Spleen (tissue), 7 donors: ENCODE measurements at regions not wholly inside any gene's neighbourhood (a gene's known extent, or its start where the extent isn't known, plus 50 kb on each side); places are given as distances from the start of the nearest gene placed in this dataset.

Experiments used
- CTCF ChIP-seq, 11 experiments: fragments of 200-600 bp in 7 of 11; fragments of 450-650 bp in 4 of 11; sonication (generic) in 4 of 11; IDR thresholded peaks in 8 of 11; conservative IDR thresholded peaks in 3 of 11; 1 replicate in 7 of 11; 2 replicates in 4 of 11; pipeline versions ENCODE4 v1.4.0 to v1.8.0; 2016 to 2021; ENCODE audit warnings: antibody characterized with exemption in 11 of 11, inconsistent platforms in 4 of 11, mild to moderate bottlenecking in 1 of 11
- POLR2AphosphoS5 ChIP-seq, 3 donors: sonication (generic); formaldehyde crosslinking; IDR thresholded peaks; one replicate each; pipeline ENCODE4 v1.5.1; 2017; ENCODE audit warnings: antibody characterized with exemption in 3 of 3
- donor health status: DM: no; HTN: no; CAD: no; lungs with moderate emphysema.
- donor health status: DM: no; HTN: no; CAD: no.
- donor health status: DM: no; HTN: no; CAD: no.

GRCh38 chr2:128867936-128868636 is 549.4 kb upstream of the HS6ST1 start:
- TF ChIP-seq CTCF (IDR thresholded peaks at IDR 0.05 in 8 of 11, conservative IDR thresholded peaks at IDR 0.05 in 3 of 11) (no peak), POLR2AphosphoS5 (IDR thresholded peaks at IDR 0.05) (no peak)
